ENCODE measurements at regions not wholly inside any gene's neighbourhood (a gene's known extent, or its start where the extent isn't known, plus 50 kb on each side); places are given as distances from the start of the nearest gene placed in this dataset.

DNA sequence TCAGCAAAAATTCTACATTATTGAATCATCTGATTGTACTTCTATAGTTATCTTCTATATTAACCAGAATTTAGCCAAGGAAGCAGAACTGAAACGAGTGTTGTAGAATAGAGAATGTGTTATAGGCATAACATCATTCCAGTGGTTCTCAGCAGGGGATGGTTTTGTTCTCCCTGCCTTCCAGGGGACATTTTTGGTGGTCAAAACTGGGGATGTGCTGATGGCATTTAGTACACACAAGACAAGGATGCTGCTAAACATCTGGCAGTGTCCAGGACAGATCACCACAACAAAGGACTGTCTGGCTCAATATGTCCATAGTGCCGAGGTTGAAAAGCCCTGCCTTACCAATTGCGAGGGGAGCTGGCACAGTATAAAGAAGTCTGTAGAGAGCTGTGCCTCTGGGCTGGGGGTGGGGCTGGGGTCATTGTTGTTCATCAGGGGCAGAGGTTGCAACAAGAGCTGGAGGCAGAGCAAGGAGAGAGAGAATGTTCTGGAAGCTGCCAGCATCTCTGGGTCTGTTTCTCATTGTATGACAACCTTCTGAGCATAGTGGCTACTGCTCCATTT lies 1472.8 kb downstream of the AACS start:
- no peak overlapping the region for H3K4me2 ChIP-seq (ENCODE audit: low read length)
- H3K9me2 ChIP-seq (ENCODE audit: low read depth, low read length), result no peaks in the 10 kb centered on the region
- H3K36me3 ChIP-seq (ENCODE audit: insufficient read depth, low read length), result no peaks in the 10 kb centered on the region
- H3F3A ChIP-seq (ENCODE audit: insufficient read depth, low read length), result no peaks in the 10 kb centered on the region
- H3K27me3 ChIP-seq (ENCODE audit: insufficient read depth, low read length), result no peaks in the 10 kb centered on the region
- no peaks in the 10 kb centered on the region for H4K20me1 ChIP-seq (ENCODE audit: insufficient read depth, low read length)
- no peaks in the 10 kb centered on the region for H3K9me3 ChIP-seq (ENCODE audit: low read length)
- no peaks in the 10 kb centered on the region for H3K4me1 ChIP-seq (ENCODE audit: insufficient read depth, low read length, severe bottlenecking)
- no peak overlapping the region for H3K27ac ChIP-seq (ENCODE audit: low read depth, low read length, poor library complexity, severe bottlenecking)
- no peak for TF ChIP-seq EZH2 (IDR thresholded peaks at IDR 0.05; ENCODE audit: borderline replicate concordance, low read length)
- TF ChIP-seq, protein P1, sequence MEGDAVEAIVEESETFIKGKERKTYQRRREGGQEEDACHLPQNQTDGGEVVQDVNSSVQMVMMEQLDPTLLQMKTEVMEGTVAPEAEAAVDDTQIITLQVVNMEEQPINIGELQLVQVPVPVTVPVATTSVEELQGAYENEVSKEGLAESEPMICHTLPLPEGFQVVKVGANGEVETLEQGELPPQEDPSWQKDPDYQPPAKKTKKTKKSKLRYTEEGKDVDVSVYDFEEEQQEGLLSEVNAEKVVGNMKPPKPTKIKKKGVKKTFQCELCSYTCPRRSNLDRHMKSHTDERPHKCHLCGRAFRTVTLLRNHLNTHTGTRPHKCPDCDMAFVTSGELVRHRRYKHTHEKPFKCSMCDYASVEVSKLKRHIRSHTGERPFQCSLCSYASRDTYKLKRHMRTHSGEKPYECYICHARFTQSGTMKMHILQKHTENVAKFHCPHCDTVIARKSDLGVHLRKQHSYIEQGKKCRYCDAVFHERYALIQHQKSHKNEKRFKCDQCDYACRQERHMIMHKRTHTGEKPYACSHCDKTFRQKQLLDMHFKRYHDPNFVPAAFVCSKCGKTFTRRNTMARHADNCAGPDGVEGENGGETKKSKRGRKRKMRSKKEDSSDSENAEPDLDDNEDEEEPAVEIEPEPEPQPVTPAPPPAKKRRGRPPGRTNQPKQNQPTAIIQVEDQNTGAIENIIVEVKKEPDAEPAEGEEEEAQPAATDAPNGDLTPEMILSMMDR (IDR thresholded peaks at IDR 0.05; ENCODE audit: low read length), result no peak
- no peaks in the 10 kb centered on the region for H3K79me2 ChIP-seq (ENCODE audit: insufficient read depth, low read length)
- H2AFZ ChIP-seq (ENCODE audit: low read length), result no peak overlapping the region
- no peak overlapping the region for H3K9ac ChIP-seq (ENCODE audit: low read length)
- no peak overlapping the region for H3K4me3 ChIP-seq (ENCODE audit: low read depth, low read length, poor library complexity, severe bottlenecking)

DNA sequence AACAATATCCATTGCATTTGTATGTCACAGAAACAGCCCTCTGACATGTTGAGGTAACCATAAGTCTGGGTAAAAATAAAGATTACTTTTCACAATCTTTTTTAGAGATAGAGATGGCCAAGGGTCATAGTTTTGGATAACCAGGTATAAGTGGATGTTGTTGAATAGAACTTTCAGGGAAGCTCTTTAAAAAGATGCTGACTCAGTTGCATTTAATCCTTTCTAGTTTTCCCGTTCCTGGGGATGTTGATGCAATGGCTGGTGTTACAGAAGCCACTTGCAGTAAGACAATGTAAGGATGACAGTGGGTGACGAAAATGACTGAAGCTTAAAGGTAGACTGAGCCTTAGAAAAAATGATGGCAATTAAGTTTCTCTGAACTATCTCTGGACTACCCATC lies 1473.7 kb downstream of the AACS start:
- Histone ChIP-seq H3K4me3 (ENCODE audit: low read depth, low read length, poor library complexity, severe bottlenecking) (no peak overlapping the region), H3K9ac (ENCODE audit: low read length) (no peak overlapping the region), H3K27me3 (ENCODE audit: insufficient read depth, low read length) (no peaks in the 10 kb centered on the region), H3F3A (ENCODE audit: insufficient read depth, low read length) (no peaks in the 10 kb centered on the region), H3K27ac (ENCODE audit: low read depth, low read length, poor library complexity, severe bottlenecking) (no peak overlapping the region), H3K79me2 (ENCODE audit: insufficient read depth, low read length) (no peaks in the 10 kb centered on the region), H4K20me1 (ENCODE audit: insufficient read depth, low read length) (no peaks in the 10 kb centered on the region), H3K4me1 (ENCODE audit: insufficient read depth, low read length, severe bottlenecking) (no peaks in the 10 kb centered on the region), H3K4me2 (ENCODE audit: low read length) (no peak overlapping the region), H3K9me2 (ENCODE audit: low read depth, low read length) (no peaks in the 10 kb centered on the region), H2AFZ (ENCODE audit: low read length) (no peak overlapping the region), H3K9me3 (ENCODE audit: low read length) (no peaks in the 10 kb centered on the region), H3K36me3 (ENCODE audit: insufficient read depth, low read length) (no peaks in the 10 kb centered on the region)
- no peak for TF ChIP-seq EZH2 (IDR thresholded peaks at IDR 0.05; ENCODE audit: borderline replicate concordance, low read length)
- TF ChIP-seq, protein P1 (IDR thresholded peaks at IDR 0.05; ENCODE audit: low read length), result no peak

DNA sequence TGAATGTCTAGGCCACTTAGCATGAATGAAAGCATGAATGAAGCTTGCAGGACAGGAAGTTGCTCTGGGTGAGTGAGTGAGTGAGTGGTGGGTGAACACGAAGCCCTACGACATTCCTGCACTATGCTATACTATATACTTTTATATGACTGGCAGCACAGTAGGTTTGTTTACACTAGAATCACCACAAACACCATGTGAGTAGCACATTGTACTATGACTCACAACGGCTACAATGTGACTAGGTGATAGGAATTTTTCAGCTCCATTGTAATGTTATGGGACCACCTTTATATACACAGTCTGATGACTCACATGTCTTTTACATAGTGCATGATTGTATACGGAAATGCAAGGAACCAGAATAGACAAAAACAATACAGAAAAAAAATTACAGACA lies 1480.2 kb downstream of the AACS start:
- no peak overlapping the region for H2AFZ ChIP-seq (ENCODE audit: low read length)
- no peaks in the 10 kb centered on the region for H3K79me2 ChIP-seq (ENCODE audit: insufficient read depth, low read length)
- H3K27me3 ChIP-seq (ENCODE audit: insufficient read depth, low read length), result no peaks in the 10 kb centered on the region
- H3K4me1 ChIP-seq (ENCODE audit: insufficient read depth, low read length, severe bottlenecking), result no peaks in the 10 kb centered on the region
- no peaks in the 10 kb centered on the region for H3K36me3 ChIP-seq (ENCODE audit: insufficient read depth, low read length)
- no peak overlapping the region for H3K4me2 ChIP-seq (ENCODE audit: low read length)
- no peak for TF ChIP-seq EZH2 (IDR thresholded peaks at IDR 0.05; ENCODE audit: borderline replicate concordance, low read length)
- TF ChIP-seq, protein P1 (IDR thresholded peaks at IDR 0.05; ENCODE audit: low read length), result no peak
- no peak overlapping the region for H3K4me3 ChIP-seq (ENCODE audit: low read depth, low read length, poor library complexity, severe bottlenecking)
- no peak overlapping the region for H3K9ac ChIP-seq (ENCODE audit: low read length)
- no peaks in the 10 kb centered on the region for H4K20me1 ChIP-seq (ENCODE audit: insufficient read depth, low read length)
- H3K27ac ChIP-seq (ENCODE audit: low read depth, low read length, poor library complexity, severe bottlenecking), result no peak overlapping the region
- H3F3A ChIP-seq (ENCODE audit: insufficient read depth, low read length), result no peaks in the 10 kb centered on the region
- H3K9me3 ChIP-seq (ENCODE audit: low read length), result no peaks in the 10 kb centered on the region
- H3K9me2 ChIP-seq (ENCODE audit: low read depth, low read length), result no peaks in the 10 kb centered on the region
